Ishikawa (cell line): ENCODE measurements at regions not wholly inside any gene's neighbourhood (a gene's known extent, or its start where the extent isn't known, plus 50 kb on each side); places are given as distances from the start of the nearest gene placed in this dataset.

Source experiments
- CEBPB ChIP-seq: IDR thresholded peaks from 2 replicates; pipeline ENCODE4 v1.6.1; 2012
- CREB1 ChIP-seq: IDR thresholded peaks from 2 replicates; pipeline ENCODE4 v1.6.1; 2012; ENCODE audit warnings: low read depth
- EGR1 ChIP-seq: IDR thresholded peaks from 2 replicates; pipeline ENCODE4 v1.6.1; 2012
- EP300 ChIP-seq: IDR thresholded peaks from 2 replicates; pipeline ENCODE4 v1.6.1; 2012; ENCODE audit warnings: borderline replicate concordance
- FOXM1 ChIP-seq: IDR thresholded peaks from 2 replicates; pipeline ENCODE4 v1.6.1; 2012; ENCODE audit warnings: low read depth, borderline replicate concordance
- NFIC ChIP-seq: IDR thresholded peaks from 2 replicates; pipeline ENCODE4 v1.6.1; 2012
- RAD21 ChIP-seq: IDR thresholded peaks from 2 replicates; pipeline ENCODE4 v1.6.1; 2012; ENCODE audit warnings: low read depth
- TAF1 ChIP-seq: IDR thresholded peaks from 2 replicates; pipeline ENCODE4 v1.6.1; 2012; ENCODE audit warnings: low read depth, mild to moderate bottlenecking
- TCF12 ChIP-seq: IDR thresholded peaks from 2 replicates; pipeline ENCODE4 v1.6.1; 2012; ENCODE audit warnings: low read depth
- TEAD4 ChIP-seq: IDR thresholded peaks from 2 replicates; pipeline ENCODE4 v1.6.1; 2012
- YY1 ChIP-seq: IDR thresholded peaks from 2 replicates; pipeline ENCODE4 v1.6.1; 2012; ENCODE audit warnings: low read depth
- ZBTB7A ChIP-seq: IDR thresholded peaks from 2 replicates; pipeline ENCODE4 v1.6.1; 2012; ENCODE audit warnings: low read depth
- TF ChIP-seq, protein P1 (sequence below): IDR thresholded peaks from 2 replicates; pipeline ENCODE4 v1.6.1; 2012; ENCODE audit warnings: low read depth, mild to moderate bottlenecking
- TF ChIP-seq, protein P2 (sequence below): IDR thresholded peaks from 2 replicates; pipeline ENCODE4 v1.6.1; 2012
- TF ChIP-seq, protein P3 (sequence below): IDR thresholded peaks from 2 replicates; pipeline ENCODE4 v1.6.1; 2012

DNA sequence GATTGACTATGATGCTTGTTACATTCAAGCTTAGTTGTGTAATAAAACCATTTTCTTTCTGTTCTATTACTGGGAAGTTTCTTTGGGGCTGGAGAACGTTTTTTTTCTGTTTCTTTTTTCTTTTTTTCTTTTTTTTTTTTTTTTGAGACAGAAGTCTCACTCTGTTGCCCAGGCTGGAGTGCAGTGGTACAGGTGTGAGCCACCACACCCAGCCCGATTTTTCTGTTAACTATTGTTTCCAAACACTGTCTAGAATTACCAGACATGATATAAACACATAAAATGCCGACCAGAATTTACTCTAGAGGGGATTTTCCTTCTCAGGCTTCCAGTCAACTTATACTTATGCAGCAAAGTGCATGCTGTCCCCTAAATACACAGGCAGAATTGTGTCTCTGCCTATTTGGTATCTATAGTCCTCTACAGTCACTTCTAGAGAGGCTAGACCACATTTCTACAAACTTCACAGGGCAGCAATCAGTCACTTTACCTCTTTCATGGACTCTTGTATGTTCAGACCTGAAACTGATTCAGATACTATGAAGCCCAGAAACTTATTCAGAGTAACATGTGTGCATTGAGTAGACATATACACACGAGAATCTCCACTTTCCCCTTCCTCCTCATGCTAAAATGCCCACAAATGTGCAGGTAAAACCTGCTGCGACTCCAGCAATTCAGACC is 121.2 kb downstream of the ZNF737 start:
- no peak for TF ChIP-seq ZBTB7A
- TF ChIP-seq TAF1 = no peak

DNA sequence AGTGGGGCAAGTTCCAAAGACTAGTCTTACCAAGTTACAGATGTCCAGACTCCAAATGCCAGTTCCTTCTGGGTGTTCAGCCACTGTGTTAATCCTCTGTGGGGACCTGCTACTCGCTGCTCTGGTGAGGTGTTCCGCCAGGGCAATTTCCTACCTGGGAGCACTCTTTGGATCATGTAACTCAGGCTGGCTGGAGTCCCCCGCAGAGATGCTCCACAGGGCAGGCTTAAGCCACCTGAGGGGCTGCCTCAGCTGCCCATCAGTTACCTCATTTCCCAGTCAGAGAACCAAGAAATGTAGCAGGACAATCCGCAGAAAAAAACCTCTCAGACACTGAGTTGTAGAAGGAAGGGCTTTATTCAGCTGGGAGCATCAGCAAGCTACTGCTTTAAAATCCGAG is 133.8 kb downstream of the ZNF737 start:
- TF ChIP-seq, protein P1, sequence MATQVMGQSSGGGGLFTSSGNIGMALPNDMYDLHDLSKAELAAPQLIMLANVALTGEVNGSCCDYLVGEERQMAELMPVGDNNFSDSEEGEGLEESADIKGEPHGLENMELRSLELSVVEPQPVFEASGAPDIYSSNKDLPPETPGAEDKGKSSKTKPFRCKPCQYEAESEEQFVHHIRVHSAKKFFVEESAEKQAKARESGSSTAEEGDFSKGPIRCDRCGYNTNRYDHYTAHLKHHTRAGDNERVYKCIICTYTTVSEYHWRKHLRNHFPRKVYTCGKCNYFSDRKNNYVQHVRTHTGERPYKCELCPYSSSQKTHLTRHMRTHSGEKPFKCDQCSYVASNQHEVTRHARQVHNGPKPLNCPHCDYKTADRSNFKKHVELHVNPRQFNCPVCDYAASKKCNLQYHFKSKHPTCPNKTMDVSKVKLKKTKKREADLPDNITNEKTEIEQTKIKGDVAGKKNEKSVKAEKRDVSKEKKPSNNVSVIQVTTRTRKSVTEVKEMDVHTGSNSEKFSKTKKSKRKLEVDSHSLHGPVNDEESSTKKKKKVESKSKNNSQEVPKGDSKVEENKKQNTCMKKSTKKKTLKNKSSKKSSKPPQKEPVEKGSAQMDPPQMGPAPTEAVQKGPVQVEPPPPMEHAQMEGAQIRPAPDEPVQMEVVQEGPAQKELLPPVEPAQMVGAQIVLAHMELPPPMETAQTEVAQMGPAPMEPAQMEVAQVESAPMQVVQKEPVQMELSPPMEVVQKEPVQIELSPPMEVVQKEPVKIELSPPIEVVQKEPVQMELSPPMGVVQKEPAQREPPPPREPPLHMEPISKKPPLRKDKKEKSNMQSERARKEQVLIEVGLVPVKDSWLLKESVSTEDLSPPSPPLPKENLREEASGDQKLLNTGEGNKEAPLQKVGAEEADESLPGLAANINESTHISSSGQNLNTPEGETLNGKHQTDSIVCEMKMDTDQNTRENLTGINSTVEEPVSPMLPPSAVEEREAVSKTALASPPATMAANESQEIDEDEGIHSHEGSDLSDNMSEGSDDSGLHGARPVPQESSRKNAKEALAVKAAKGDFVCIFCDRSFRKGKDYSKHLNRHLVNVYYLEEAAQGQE = no peak
- TF ChIP-seq TCF12 (no peak), CREB1 (no peak), TAF1 (no peak), RAD21 (no peak), CEBPB (no peak), NFIC (no peak), TEAD4 (no peak), FOXM1 (no peak), ZBTB7A (no peak), EP300 (no peak), YY1 (no peak)
- TF ChIP-seq, protein P2, sequence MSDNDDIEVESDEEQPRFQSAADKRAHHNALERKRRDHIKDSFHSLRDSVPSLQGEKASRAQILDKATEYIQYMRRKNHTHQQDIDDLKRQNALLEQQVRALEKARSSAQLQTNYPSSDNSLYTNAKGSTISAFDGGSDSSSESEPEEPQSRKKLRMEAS = no peak
- TF ChIP-seq, protein P3, sequence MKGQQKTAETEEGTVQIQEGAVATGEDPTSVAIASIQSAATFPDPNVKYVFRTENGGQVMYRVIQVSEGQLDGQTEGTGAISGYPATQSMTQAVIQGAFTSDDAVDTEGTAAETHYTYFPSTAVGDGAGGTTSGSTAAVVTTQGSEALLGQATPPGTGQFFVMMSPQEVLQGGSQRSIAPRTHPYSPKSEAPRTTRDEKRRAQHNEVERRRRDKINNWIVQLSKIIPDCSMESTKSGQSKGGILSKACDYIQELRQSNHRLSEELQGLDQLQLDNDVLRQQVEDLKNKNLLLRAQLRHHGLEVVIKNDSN = no peak

DNA sequence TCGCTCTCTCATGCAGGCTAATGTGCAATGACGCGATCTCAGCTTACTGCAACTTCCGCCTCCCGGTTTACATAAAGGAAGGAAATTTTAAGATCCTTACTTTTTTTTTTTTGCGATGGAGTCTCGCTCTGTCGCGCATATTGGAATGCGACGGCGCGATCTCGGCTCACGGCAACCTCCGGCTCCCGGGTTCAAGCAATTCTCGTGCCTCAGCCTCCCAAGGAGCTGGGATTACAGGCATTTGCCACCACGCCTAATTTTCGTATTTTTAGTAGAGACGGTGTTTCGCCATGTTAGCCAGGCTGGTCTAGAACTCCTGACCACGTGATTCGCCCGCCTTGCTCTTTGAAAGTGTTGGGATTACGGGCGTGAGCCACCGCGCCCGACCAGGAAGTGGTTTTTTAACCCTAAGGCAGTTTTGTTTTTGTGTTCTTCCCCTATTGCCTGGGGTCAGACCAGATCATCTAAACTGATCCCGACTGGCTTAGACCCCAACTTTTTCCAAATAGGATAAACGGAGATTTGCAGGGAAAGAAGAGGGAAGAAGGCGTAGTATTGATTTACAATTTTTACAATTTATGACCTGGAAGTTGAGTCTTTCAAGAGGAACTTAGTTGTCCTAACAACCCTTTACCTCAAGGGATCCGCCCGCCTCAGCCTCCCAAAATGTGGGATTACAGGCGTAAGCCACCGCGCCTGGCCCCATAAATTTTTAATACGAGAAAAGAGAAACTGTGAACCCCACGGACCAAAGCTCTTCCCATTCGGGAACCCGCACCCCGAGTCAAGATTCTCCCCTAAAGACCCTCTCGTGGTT is 142.0 kb downstream of the ZNF737 start:
- TF ChIP-seq, protein P2 = no peak
- TF ChIP-seq EP300 (no peak), NFIC (no peak), FOXM1 (no peak), ZBTB7A (no peak)

DNA sequence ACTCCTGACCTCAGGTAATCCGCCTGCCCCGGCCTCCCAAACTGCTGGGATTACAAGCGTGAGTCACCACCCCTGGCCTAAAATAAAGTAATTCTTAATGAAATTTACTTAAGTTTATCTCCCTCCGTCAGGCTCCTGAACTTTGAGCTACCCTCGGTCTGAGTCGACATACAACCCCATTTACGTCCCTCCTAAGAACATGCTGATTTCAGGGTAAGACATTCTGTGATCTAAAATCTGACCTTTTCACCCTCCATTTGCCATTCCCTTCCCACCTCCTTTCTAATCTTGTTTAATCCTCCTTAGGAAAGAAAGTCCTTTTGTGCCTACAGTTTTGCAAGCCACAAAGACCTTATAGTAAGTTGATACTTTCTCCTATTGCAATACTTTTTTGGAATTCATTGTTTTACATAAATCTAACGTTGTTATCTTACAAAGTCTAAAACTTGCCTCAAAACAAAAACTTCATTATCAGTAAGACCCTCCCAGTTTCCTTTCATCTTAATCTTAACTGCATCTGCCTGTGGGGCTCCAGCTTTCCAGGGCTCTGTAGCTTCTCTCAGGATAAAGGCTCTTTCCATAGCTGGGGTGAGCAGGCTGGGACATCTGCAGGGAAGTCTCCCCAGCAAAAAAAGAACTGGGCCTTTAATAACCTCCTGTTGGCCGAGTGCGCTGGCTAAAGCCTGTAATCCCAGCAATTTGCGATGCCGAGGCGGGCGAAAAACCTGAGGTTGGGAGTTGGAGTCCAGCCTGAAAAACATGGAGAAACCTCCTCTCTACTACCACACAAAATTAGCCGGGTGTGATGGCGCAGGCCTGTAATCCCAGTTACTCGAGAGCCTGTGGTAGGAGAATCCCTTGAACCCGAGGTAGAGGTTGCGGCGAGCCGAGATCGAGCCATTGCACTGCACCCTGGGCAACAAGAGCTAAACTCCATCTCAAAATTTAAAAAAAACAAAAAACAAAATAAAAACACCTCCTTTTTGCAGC is 143.1 kb downstream of the ZNF737 start:
- TF ChIP-seq NFIC = no peak
- no peak for TF ChIP-seq FOXM1
- no peak for TF ChIP-seq TEAD4
- no peak for TF ChIP-seq TCF12
- TF ChIP-seq, protein P1 = no peak
- TF ChIP-seq ZBTB7A = no peak
- no peak for TF ChIP-seq YY1
- TF ChIP-seq, protein P2 = no peak
- no peak for TF ChIP-seq EGR1
- TF ChIP-seq, protein P3 = no peak
- TF ChIP-seq EP300 = no peak

DNA sequence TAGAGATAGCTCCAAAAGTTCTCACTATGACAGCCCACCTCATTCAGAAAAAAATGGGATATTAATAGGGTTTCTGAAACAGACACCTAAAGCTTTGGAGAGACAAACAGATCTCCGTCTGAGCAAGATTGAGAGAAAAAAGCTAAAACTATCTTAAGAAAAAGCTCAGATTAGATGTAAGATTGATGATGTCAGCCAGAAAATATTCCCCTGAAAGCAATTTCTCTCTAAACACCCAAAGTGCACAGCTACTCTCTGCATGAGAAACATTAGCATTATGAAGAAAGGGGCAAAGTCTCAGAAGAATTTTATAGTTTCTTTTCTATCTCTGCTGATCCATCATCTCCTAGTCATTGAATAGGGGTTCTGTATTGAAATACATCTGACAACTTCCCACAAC is 148.9 kb downstream of the ZNF737 start:
- TF ChIP-seq ZBTB7A = no peak
- no peak for TF ChIP-seq TEAD4
- no peak for TF ChIP-seq FOXM1
- no peak for TF ChIP-seq CREB1
- no peak for TF ChIP-seq EGR1
- TF ChIP-seq, protein P1 = no peak
- TF ChIP-seq YY1 = no peak
- TF ChIP-seq CEBPB = no peak
- TF ChIP-seq, protein P2 = no peak
- no peak for TF ChIP-seq TCF12
- TF ChIP-seq, protein P3 = no peak
- no peak for TF ChIP-seq TAF1
- no peak for TF ChIP-seq EP300
- TF ChIP-seq RAD21 = no peak
- TF ChIP-seq NFIC = no peak
